HEK293T (cell line): ENCODE measurements at regions not wholly inside any gene's neighbourhood (a gene's known extent, or its start where the extent isn't known, plus 50 kb on each side); places are given as distances from the start of the nearest gene placed in this dataset.

Source experiments
- CTBP1 ChIP-seq: fragments of 450-650 bp; IDR thresholded peaks from 2 replicates; pipeline ENCODE4 v1.6.1; 2016; ENCODE audit warnings: borderline replicate concordance
- FOXA1 ChIP-seq: fragments of 450-650 bp; IDR thresholded peaks from 2 replicates; pipeline ENCODE4 v1.6.1; 2016; ENCODE audit warnings: mild to moderate bottlenecking
- FOXK2 ChIP-seq: fragments of 450-650 bp; IDR thresholded peaks from 2 replicates; pipeline ENCODE4 v1.6.1; 2016; ENCODE audit warnings: mild to moderate bottlenecking
- FOXM1 ChIP-seq: fragments of 450-650 bp; IDR thresholded peaks from 2 replicates; pipeline ENCODE4 v1.6.1; 2017; ENCODE audit warnings: mild to moderate bottlenecking, borderline replicate concordance
- HDGF ChIP-seq: fragments of 450-650 bp; IDR thresholded peaks from 2 replicates; pipeline ENCODE4 v1.6.1; 2017; ENCODE audit warnings: antibody characterized with exemption, borderline replicate concordance
- SP1 ChIP-seq: fragments of 450-650 bp; IDR thresholded peaks from 2 replicates; pipeline ENCODE4 v1.6.1; 2017

DNA sequence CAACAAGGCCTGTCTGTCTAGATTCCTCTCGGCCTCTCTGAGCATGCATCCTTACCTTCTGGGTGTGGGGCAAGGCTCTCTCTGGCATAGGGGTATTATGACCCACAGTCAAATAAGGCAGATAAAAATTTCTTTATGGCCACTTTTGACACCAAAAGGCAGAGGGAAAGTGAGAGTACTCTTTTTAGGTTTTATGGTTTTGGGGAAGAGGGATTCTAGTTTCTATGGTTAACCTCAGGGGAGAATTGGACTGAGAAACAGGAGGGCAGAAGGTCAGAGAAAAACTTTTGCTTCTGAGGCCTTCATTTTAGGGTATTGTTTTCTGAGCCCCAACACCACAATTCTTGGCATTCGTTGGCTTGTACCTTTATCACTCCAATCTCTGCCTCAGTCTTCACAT lies 70.0 kb upstream of the CCDC54 start:
- TF ChIP-seq FOXK2 (no peak), FOXA1 (no peak), HDGF (no peak), SP1 (no peak), FOXM1 (no peak), CTBP1 (no peak)
